ENCODE measurements at regions not wholly inside any gene's neighbourhood (a gene's known extent, or its start where the extent isn't known, plus 50 kb on each side); places are given as distances from the start of the nearest gene placed in this dataset.

DNA sequence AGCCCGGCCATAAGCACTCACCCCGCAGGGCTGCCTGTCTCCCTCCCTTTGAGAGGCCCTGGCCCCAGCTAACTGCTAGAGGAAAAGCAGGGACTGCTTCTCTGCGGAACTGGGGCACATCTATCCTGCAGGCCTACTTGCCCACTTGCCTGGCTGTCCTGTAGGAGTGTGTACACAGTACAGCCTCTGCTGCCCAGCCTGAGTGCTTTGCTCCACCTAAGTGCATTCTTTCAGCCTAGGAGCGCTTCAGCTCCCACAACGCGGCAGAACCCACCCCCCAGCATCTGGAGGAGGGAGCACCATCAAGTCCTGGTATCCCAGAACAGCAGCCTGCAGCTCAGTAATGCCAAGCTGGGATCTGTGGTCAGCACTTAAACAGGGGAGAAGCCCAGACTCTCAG, 79.9 kb upstream of the CD163 start:
- TF ChIP-seq POLR2A (IDR thresholded peaks at IDR 0.05): no peak
- TF ChIP-seq, protein P1, sequence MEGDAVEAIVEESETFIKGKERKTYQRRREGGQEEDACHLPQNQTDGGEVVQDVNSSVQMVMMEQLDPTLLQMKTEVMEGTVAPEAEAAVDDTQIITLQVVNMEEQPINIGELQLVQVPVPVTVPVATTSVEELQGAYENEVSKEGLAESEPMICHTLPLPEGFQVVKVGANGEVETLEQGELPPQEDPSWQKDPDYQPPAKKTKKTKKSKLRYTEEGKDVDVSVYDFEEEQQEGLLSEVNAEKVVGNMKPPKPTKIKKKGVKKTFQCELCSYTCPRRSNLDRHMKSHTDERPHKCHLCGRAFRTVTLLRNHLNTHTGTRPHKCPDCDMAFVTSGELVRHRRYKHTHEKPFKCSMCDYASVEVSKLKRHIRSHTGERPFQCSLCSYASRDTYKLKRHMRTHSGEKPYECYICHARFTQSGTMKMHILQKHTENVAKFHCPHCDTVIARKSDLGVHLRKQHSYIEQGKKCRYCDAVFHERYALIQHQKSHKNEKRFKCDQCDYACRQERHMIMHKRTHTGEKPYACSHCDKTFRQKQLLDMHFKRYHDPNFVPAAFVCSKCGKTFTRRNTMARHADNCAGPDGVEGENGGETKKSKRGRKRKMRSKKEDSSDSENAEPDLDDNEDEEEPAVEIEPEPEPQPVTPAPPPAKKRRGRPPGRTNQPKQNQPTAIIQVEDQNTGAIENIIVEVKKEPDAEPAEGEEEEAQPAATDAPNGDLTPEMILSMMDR (IDR thresholded peaks at IDR 0.05): no peak
- no peak for TF ChIP-seq EP300 (IDR thresholded peaks at IDR 0.05)

All from tibial nerve (tissue), 4 donors.